Naive thymus-derived CD4-positive, alpha-beta T cell (primary cell): ENCODE measurements at regions not wholly inside any gene's neighbourhood (a gene's known extent, or its start where the extent isn't known, plus 50 kb on each side); places are given as distances from the start of the nearest gene placed in this dataset.

ENCODE experiments used
- ATAC-seq: fragments of 150-1000 bp; cut with Tn5 transposase; 2 replicates; pipeline ENCODE4 v1.10.0; 2021; ENCODE audit warnings: mild to moderate bottlenecking, moderate library complexity
- CTCF ChIA-PET: fragments of 350-600 bp; sonication (Branson Sonifier 250); formaldehyde crosslinking; loops from one replicate; lab custom pipeline; 2021; ENCODE audit warnings: antibody characterized with exemption; lab: Charles Lee
- POLR2A ChIA-PET: fragments of 350-600 bp; sonication (Branson Sonifier 250); formaldehyde crosslinking; loops from one replicate; lab custom pipeline; 2021; ENCODE audit warnings: antibody characterized with exemption, inconsistent platforms; lab: Charles Lee
- DNase-seq, 9 donors: peaks; one replicate each; pipeline versions ENCODE4 v3.0.0 to v3.0.0-alpha.2; 2020 to 2022; ENCODE audit warnings: mixed read lengths in 1 of 9
- H3K27ac ChIP-seq: one replicate; pipeline ENCODE4 v1.7.0; 2013; ENCODE audit warnings: mild to moderate bottlenecking, low read depth, low read length, moderate library complexity
- H3K27me3 ChIP-seq, 2 donors: one replicate each; pipeline ENCODE4 v1.7.0; 2013; ENCODE audit warnings: low read length in 2 of 2, mild to moderate bottlenecking in 2 of 2, moderate library complexity in 2 of 2; ENCODE audit not compliant: control insufficient read depth in 2 of 2, insufficient read depth in 2 of 2
- H3K36me3 ChIP-seq, 3 experiments: 1 replicate in 2 of 3; 2 replicates in 1 of 3; pipeline ENCODE4 v1.7.0; 2013; ENCODE audit warnings: low read length in 3 of 3, mild to moderate bottlenecking in 3 of 3, moderate library complexity in 1 of 3; ENCODE audit not compliant: insufficient read depth in 3 of 3, control insufficient read depth in 2 of 3
- H3K4me1 ChIP-seq, 2 donors: one replicate each; pipeline ENCODE4 v1.7.0; 2013; ENCODE audit warnings: low read length in 2 of 2, mild to moderate bottlenecking in 2 of 2, moderate library complexity in 1 of 2; ENCODE audit not compliant: control insufficient read depth in 2 of 2, insufficient read depth in 2 of 2
- H3K4me3 ChIP-seq: 2 replicates; pipeline ENCODE4 v1.7.0; 2013; ENCODE audit warnings: mild to moderate bottlenecking, low read length
- H3K9me3 ChIP-seq, 3 experiments: 1 replicate in 2 of 3; 2 replicates in 1 of 3; pipeline ENCODE4 v1.7.0; 2013; ENCODE audit warnings: low read length in 3 of 3; ENCODE audit not compliant: control insufficient read depth in 2 of 3
- H3K27ac Mint-ChIP-seq, 9 donors: one replicate each; pipeline ENCODE4 v1.8.0; 2020 to 2022; ENCODE audit warnings: mixed read lengths in 9 of 9, mild to moderate bottlenecking in 8 of 9, moderate library complexity in 5 of 9, inconsistent platforms in 2 of 9
- H3K27me3 Mint-ChIP-seq, 5 donors: one replicate each; pipeline ENCODE4 v1.8.0; 2021 to 2022; ENCODE audit warnings: mixed read lengths in 5 of 5, mild to moderate bottlenecking in 1 of 5
- H3K36me3 Mint-ChIP-seq, 5 donors: one replicate each; pipeline ENCODE4 v1.8.0; 2020 to 2022; ENCODE audit warnings: mixed read lengths in 5 of 5, mild to moderate bottlenecking in 3 of 5, inconsistent platforms in 1 of 5
- H3K4me1 Mint-ChIP-seq, 7 donors: one replicate each; pipeline ENCODE4 v1.8.0; 2020 to 2022; ENCODE audit warnings: mixed read lengths in 7 of 7, mild to moderate bottlenecking in 3 of 7, inconsistent platforms in 1 of 7
- H3K4me3 Mint-ChIP-seq, 10 donors: one replicate each; pipeline ENCODE4 v1.8.0; 2020 to 2022; ENCODE audit warnings: mild to moderate bottlenecking in 10 of 10, mixed read lengths in 10 of 10, moderate library complexity in 6 of 10, inconsistent platforms in 2 of 10
- H3K9me3 Mint-ChIP-seq, 11 donors: one replicate each; pipeline ENCODE4 v1.8.0; 2020 to 2022; ENCODE audit warnings: mixed read lengths in 11 of 11, mild to moderate bottlenecking in 4 of 11, inconsistent platforms in 1 of 11, moderate library complexity in 1 of 11
- intact Hi-C, 2 donors: fragments of 100-400 bp; cut with micrococcal nuclease; formaldehyde crosslinking; loops; one replicate each; pipeline ENCODE4 v1.15.1; 2023

GRCh38 chr16:85384833-85385462, 228.2 kb upstream of the GSE1 start:
- Mint-ChIP-seq H3K4me3 (no peak overlapping the region), H3K4me1 (peaks cover 0 to 3% (median 0%) of the 10 kb centered on the region in 7 donors), H3K27me3 (peaks cover 0 to 10% (median 5%) of the 10 kb centered on the region in 5 donors), H3K9me3 (peaks cover 0 to 5% (median 0%) of the 10 kb centered on the region in 11 donors), H3K36me3 (peaks cover 0 to 4% (median 0%) of the 10 kb centered on the region in 5 donors), H3K27ac (no peak overlapping the region)
- DNase-seq (no peak), ATAC-seq (no peak)
- intact Hi-C loops: no loop called here
- Histone ChIP-seq H3K27ac (no peak overlapping the region), H3K27me3 (no peaks in the 10 kb centered on the region), H3K36me3 (no peaks in the 10 kb centered on the region), H3K4me1 (no peaks in the 10 kb centered on the region), H3K9me3 (no peaks in the 10 kb centered on the region), H3K4me3 (no peak overlapping the region)
- ChIA-PET POLR2A (no interaction called here), CTCF (no interaction called here)

GRCh38 chr16:85385463-85386331, 227.4 kb upstream of the GSE1 start:
- no peak for DNase-seq
- ChIA-PET CTCF (no interaction called here), POLR2A (no interaction called here)
- no peak for ATAC-seq
- H3K4me1 Mint-ChIP-seq: peaks cover 0 to 3% (median 0%) of the 10 kb centered on the region in 7 donors
- H3K36me3 Mint-ChIP-seq: peaks cover 0 to 4% (median 0%) of the 10 kb centered on the region in 5 donors
- Histone ChIP-seq H3K36me3 (no peaks in the 10 kb centered on the region), H3K9me3 (no peaks in the 10 kb centered on the region), H3K4me3 (no peak overlapping the region), H3K27me3 (no peaks in the 10 kb centered on the region), H3K4me1 (no peaks in the 10 kb centered on the region), H3K27ac (no peak overlapping the region)
- H3K4me3 Mint-ChIP-seq: no peak overlapping the region
- intact Hi-C loops: no loop called here
- no peak overlapping the region for H3K27ac Mint-ChIP-seq
- peaks cover 0 to 10% (median 5%) of the 10 kb centered on the region in 5 donors for H3K27me3 Mint-ChIP-seq
- H3K9me3 Mint-ChIP-seq: peaks cover 0 to 5% (median 0%) of the 10 kb centered on the region in 11 donors

- intact Hi-C loops: no loop called here
- H3K4me3 Mint-ChIP-seq: no peak overlapping the region
- no peak for ATAC-seq
- H3K9me3 Mint-ChIP-seq: peaks cover 0 to 5% (median 0%) of the 10 kb centered on the region in 11 donors
- H3K4me1 Mint-ChIP-seq: peaks cover 0 to 3% (median 0%) of the 10 kb centered on the region in 7 donors
- no peaks in the 10 kb centered on the region for H3K4me1 ChIP-seq
- ChIA-PET POLR2A (no interaction called here), CTCF (interaction anchor here (0.6 kb wide), 2 partner anchors 15 to 52 kb away, joined by 3 read pairs; no protein-coding TSS in a partner anchor)
- H3K27ac ChIP-seq: no peak overlapping the region
- H3K4me3 ChIP-seq: no peak overlapping the region
- DNase-seq: no peak
- H3K27me3 ChIP-seq: no peaks in the 10 kb centered on the region
- H3K36me3 Mint-ChIP-seq: peaks cover 0 to 4% (median 0%) of the 10 kb centered on the region in 5 donors
- no peaks in the 10 kb centered on the region for H3K9me3 ChIP-seq
- H3K27ac Mint-ChIP-seq: no peak overlapping the region
- H3K36me3 ChIP-seq: no peaks in the 10 kb centered on the region
- peaks cover 0 to 10% (median 0%) of the 10 kb centered on the region in 5 donors for H3K27me3 Mint-ChIP-seq
Observed at GRCh38 chr16:85386467-85387170, 226.5 kb upstream of the GSE1 start.

- CTCF ChIA-PET: interaction anchor here (0.6 kb wide), 1 partner anchor 16 kb away, joined by 3 read pairs; no protein-coding TSS in a partner anchor
- Mint-ChIP-seq H3K4me3 (no peak overlapping the region), H3K27me3 (peaks cover 0 to 10% (median under 1%) of the 10 kb centered on the region in 5 donors)
Observed at GRCh38 chr16:85387171-85387507, 226.0 kb upstream of the GSE1 start.

GRCh38 chr16:85387731-85388295, 225.3 kb upstream of the GSE1 start:
- ATAC-seq: no peak
- POLR2A ChIA-PET: no interaction called here
- Histone ChIP-seq H3K27ac (no peak overlapping the region), H3K9me3 (no peaks in the 10 kb centered on the region), H3K36me3 (no peaks in the 10 kb centered on the region), H3K4me3 (no peak overlapping the region), H3K4me1 (no peaks in the 10 kb centered on the region), H3K27me3 (no peaks in the 10 kb centered on the region)
- Mint-ChIP-seq H3K4me3 (no peak overlapping the region), H3K9me3 (peaks cover 0 to 5% (median 0%) of the 10 kb centered on the region in 11 donors), H3K27ac (no peak overlapping the region), H3K36me3 (peaks cover 0 to 4% (median 0%) of the 10 kb centered on the region in 5 donors), H3K27me3 (peaks cover 0 to 10% (median 3%) of the 10 kb centered on the region in 5 donors), H3K4me1 (peaks cover 0 to 2% (median 0%) of the 10 kb centered on the region in 7 donors)
- no peak for DNase-seq
- intact Hi-C loops: no loop called here
- CTCF ChIA-PET: no interaction called here

More at GRCh38 chr16:85387171-85387507, 226.0 kb upstream of the GSE1 start:
- H3K4me3 ChIP-seq: no peak overlapping the region
- no peak overlapping the region for H3K27ac Mint-ChIP-seq
- H3K4me1 Mint-ChIP-seq: peaks cover 0 to 2% (median 0%) of the 10 kb centered on the region in 7 donors
- peaks cover 0 to 5% (median 0%) of the 10 kb centered on the region in 11 donors for H3K9me3 Mint-ChIP-seq
- intact Hi-C loops: no loop called here
- H3K27me3 ChIP-seq: no peaks in the 10 kb centered on the region
- H3K4me1 ChIP-seq: no peaks in the 10 kb centered on the region
- no peaks in the 10 kb centered on the region for H3K36me3 ChIP-seq
- DNase-seq: no peak
- H3K36me3 Mint-ChIP-seq: peaks cover 0 to 4% (median 0%) of the 10 kb centered on the region in 5 donors
- ATAC-seq: no peak
- POLR2A ChIA-PET: no interaction called here
- H3K27ac ChIP-seq: no peak overlapping the region
- H3K9me3 ChIP-seq: no peaks in the 10 kb centered on the region
